HEK293 (cell line): ENCODE measurements at regions not wholly inside any gene's neighbourhood (a gene's known extent, or its start where the extent isn't known, plus 50 kb on each side); places are given as distances from the start of the nearest gene placed in this dataset.

Experiments
- CTCF ChIA-PET: fragments of 350-600 bp; formaldehyde crosslinking; extraction: SDS; loops from one replicate; lab custom pipeline; 2021; ENCODE audit warnings: antibody characterized with exemption; lab: Yijun Ruan, JAX
- POLR2A ChIA-PET: fragments of 300-600 bp; formaldehyde crosslinking; extraction: SDS; loops from one replicate; lab custom pipeline; 2020; ENCODE audit warnings: antibody characterized with exemption, inconsistent platforms; lab: Yijun Ruan, JAX
- H3K27ac ChIP-seq: fragments of 200-500 bp; sonication (Bioruptor generic); 2 replicates; pipeline ENCODE4 v1.5.1; 2014; ENCODE audit warnings: low read depth, low read length, control low read depth, inconsistent platforms; ENCODE audit errors: extremely low read depth
- H3K36me3 ChIP-seq, 2 experiments: fragments of 200-500 bp in 1 of 2; sonication (Bioruptor generic) in 1 of 2; 1 replicate in 1 of 2; 2 replicates in 1 of 2; pipeline ENCODE4 v1.5.1; 2014 to 2017; ENCODE audit warnings: inconsistent platforms in 2 of 2, low read length in 2 of 2; ENCODE audit not compliant: control insufficient read depth in 2 of 2, insufficient read depth in 1 of 2
- H3K4me1 ChIP-seq: fragments of 200-500 bp; sonication (Bioruptor generic); 2 replicates; pipeline ENCODE4 v1.5.1; 2014; ENCODE audit warnings: mild to moderate bottlenecking, low read length, inconsistent platforms; ENCODE audit not compliant: control insufficient read depth, insufficient read depth
- H3K4me3 ChIP-seq: 2 replicates; pipeline ENCODE4 v1.5.1; 2011; ENCODE audit warnings: low read depth, mild to moderate bottlenecking, control low read depth, low read length, moderate library complexity
- H3K9me3 ChIP-seq: fragments of 200-500 bp; sonication (Bioruptor generic); 2 replicates; pipeline ENCODE4 v1.5.1; 2014; ENCODE audit warnings: low read depth, low read length, inconsistent platforms; ENCODE audit not compliant: control insufficient read depth, insufficient read depth
- HOXA7 ChIP-seq: sonication (generic); formaldehyde crosslinking; IDR thresholded peaks from 2 replicates; pipeline ENCODE4 v1.8.1; 2022; ENCODE audit warnings: missing genetic modification reagents, borderline replicate concordance
- SP3 ChIP-seq: fragments of 450-650 bp; formaldehyde crosslinking; IDR thresholded peaks from 2 replicates; pipeline ENCODE4 v1.5.1; 2016; ENCODE audit warnings: missing biosample characterization, missing genetic modification characterization
- TCF7L2 ChIP-seq: IDR thresholded peaks from 2 replicates; pipeline ENCODE4 v1.6.1; 2011; ENCODE audit warnings: low read depth, mild to moderate bottlenecking, inconsistent platforms, low read length, moderate library complexity, borderline replicate concordance
- ZBTB11 ChIP-seq: fragments of 450-650 bp; formaldehyde crosslinking; conservative IDR thresholded peaks from 2 replicates; pipeline ENCODE4 v1.5.1; 2016; ENCODE audit warnings: low read depth, missing biosample characterization, missing genetic modification characterization
- ZBTB49 ChIP-seq: fragments of 450-650 bp; formaldehyde crosslinking; IDR thresholded peaks from 2 replicates; pipeline ENCODE4 v1.5.1; 2016; ENCODE audit warnings: missing biosample characterization, missing genetic modification characterization, low read depth
- ZNF132 ChIP-seq: fragments of 450-650 bp; formaldehyde crosslinking; IDR thresholded peaks from 2 replicates; pipeline ENCODE4 v1.5.1; 2017; ENCODE audit warnings: missing biosample characterization, missing genetic modification characterization, borderline replicate concordance
- ZNF138 ChIP-seq: fragments of 450-650 bp; formaldehyde crosslinking; IDR thresholded peaks from 2 replicates; pipeline ENCODE4 v1.5.1; 2016; ENCODE audit warnings: missing biosample characterization, missing genetic modification characterization, borderline replicate concordance
- ZNF16 ChIP-seq: fragments of 450-650 bp; formaldehyde crosslinking; IDR thresholded peaks from 2 replicates; pipeline ENCODE4 v1.5.1; 2016; ENCODE audit warnings: low read depth, missing biosample characterization, missing genetic modification characterization
- ZNF223 ChIP-seq: fragments of 450-650 bp; formaldehyde crosslinking; IDR thresholded peaks from 2 replicates; pipeline ENCODE4 v1.5.1; 2016; ENCODE audit warnings: missing biosample characterization, missing genetic modification characterization
- ZNF239 ChIP-seq: fragments of 450-650 bp; formaldehyde crosslinking; IDR thresholded peaks from 2 replicates; pipeline ENCODE4 v1.5.1; 2016; ENCODE audit warnings: missing biosample characterization, missing genetic modification characterization
- ZNF473 ChIP-seq: fragments of 450-650 bp; formaldehyde crosslinking; IDR thresholded peaks from 2 replicates; pipeline ENCODE4 v1.5.1; 2017; ENCODE audit warnings: missing biosample characterization, missing genetic modification characterization
- ZNF548 ChIP-seq: fragments of 450-650 bp; formaldehyde crosslinking; IDR thresholded peaks from 2 replicates; pipeline ENCODE4 v1.5.1; 2016; ENCODE audit warnings: missing biosample characterization, missing genetic modification characterization
- ZNF585B ChIP-seq: fragments of 450-650 bp; formaldehyde crosslinking; IDR thresholded peaks from 2 replicates; pipeline ENCODE4 v1.5.1; 2016; ENCODE audit warnings: missing biosample characterization, missing genetic modification characterization
- ZNF610 ChIP-seq: fragments of 450-650 bp; formaldehyde crosslinking; IDR thresholded peaks from 2 replicates; pipeline ENCODE4 v1.5.1; 2016; ENCODE audit warnings: missing biosample characterization, missing genetic modification characterization, borderline replicate concordance
- ZNF626 ChIP-seq: fragments of 450-650 bp; sonication (Bioruptor Pico); formaldehyde crosslinking; IDR thresholded peaks from 2 replicates; pipeline ENCODE4 v1.5.1; 2018; ENCODE audit warnings: missing biosample characterization, missing genetic modification characterization, inconsistent platforms
- ZNF777 ChIP-seq: fragments of 450-650 bp; formaldehyde crosslinking; IDR thresholded peaks from 2 replicates; pipeline ENCODE4 v1.5.1; 2017; ENCODE audit warnings: missing biosample characterization, missing genetic modification characterization, borderline replicate concordance
- ZNF791 ChIP-seq: fragments of 450-650 bp; formaldehyde crosslinking; IDR thresholded peaks from 2 replicates; pipeline ENCODE4 v1.5.1; 2016; ENCODE audit warnings: missing biosample characterization, missing genetic modification characterization
- ZSCAN18 ChIP-seq: fragments of 450-650 bp; formaldehyde crosslinking; IDR thresholded peaks from 2 replicates; pipeline ENCODE4 v1.5.1; 2016; ENCODE audit warnings: missing biosample characterization, missing genetic modification characterization
- ZSCAN5A ChIP-seq: fragments of 450-650 bp; formaldehyde crosslinking; IDR thresholded peaks from 2 replicates; pipeline ENCODE4 v1.5.1; 2016; ENCODE audit warnings: missing biosample characterization, missing genetic modification characterization

GRCh38 chr11:37107415-37107814, 509.4 kb upstream of the RAG2 start:
- H3K4me3 ChIP-seq = no peak overlapping the region
- TF ChIP-seq ZNF585B (tag by site-specific recombination) = no peak
- no peak for TF ChIP-seq ZNF473 (tag by site-specific recombination)
- TF ChIP-seq ZNF610 (tag by site-specific recombination) = no peak
- no peak for TF ChIP-seq ZBTB49 (tag by site-specific recombination)
- no peak for TF ChIP-seq ZNF548 (tag by site-specific recombination)
- TF ChIP-seq HOXA7 (CRISPR knock-in tag) = no peak
- TF ChIP-seq, all 188 proteins: peak for 0
- CTCF ChIA-PET = no interaction called here
- Histone ChIP-seq H3K27ac (no peak overlapping the region), H3K36me3 (no peaks in the 10 kb centered on the region), H3K4me1 (no peaks in the 10 kb centered on the region), H3K9me3 (no peaks in the 10 kb centered on the region)
- POLR2A ChIA-PET = no interaction called here

DNA sequence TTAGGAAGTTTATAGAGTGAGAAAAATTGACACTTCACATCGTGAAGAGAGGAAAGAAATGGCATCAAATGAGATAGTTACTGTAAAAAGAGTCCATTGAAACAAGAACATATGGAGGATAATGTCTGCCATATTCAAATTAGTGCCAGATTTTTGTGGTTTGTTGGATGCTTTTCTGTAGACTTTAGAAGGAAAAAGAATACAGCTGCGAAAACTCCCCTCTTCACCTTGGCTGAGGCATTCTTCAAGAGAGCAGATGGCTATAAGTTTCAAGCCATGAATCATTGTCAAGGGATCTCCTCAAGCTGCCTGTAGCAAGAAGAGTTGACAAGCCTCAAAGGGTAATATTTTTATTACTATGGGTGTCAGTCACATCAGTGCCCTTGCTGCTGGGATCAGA, 507.4 kb upstream of the RAG2 start:
- CTCF ChIA-PET = no interaction called here
- no peaks in the 10 kb centered on the region for H3K9me3 ChIP-seq
- TF ChIP-seq ZNF239 (tag by site-specific recombination) = no peak
- TF ChIP-seq ZNF223 (tag by site-specific recombination) = no peak
- no peaks in the 10 kb centered on the region for H3K36me3 ChIP-seq
- no peaks in the 10 kb centered on the region for H3K4me1 ChIP-seq
- POLR2A ChIA-PET = no interaction called here
- H3K4me3 ChIP-seq = no peak overlapping the region
- no peak overlapping the region for H3K27ac ChIP-seq

- no peak for TF ChIP-seq ZNF791 (tag by site-specific recombination)
- no peak for TF ChIP-seq ZNF473 (tag by site-specific recombination)
- TF ChIP-seq SP3 (tag by site-specific recombination) = no peak
- TF ChIP-seq ZNF132 (tag by site-specific recombination) = no peak
- no peak for TF ChIP-seq ZBTB11
- TF ChIP-seq TCF7L2 = no peak
- no peak for TF ChIP-seq ZNF777 (tag by site-specific recombination)
- TF ChIP-seq ZNF626 (tag by site-specific recombination) = no peak
- no peak for TF ChIP-seq ZNF16 (tag by site-specific recombination)
- no peak for TF ChIP-seq ZSCAN18 (tag by site-specific recombination)
- no peak for TF ChIP-seq ZSCAN5A (tag by site-specific recombination)
- TF ChIP-seq ZNF138 (tag by site-specific recombination) = no peak
- Histone ChIP-seq H3K9me3 (no peaks in the 10 kb centered on the region), H3K27ac (no peak overlapping the region), H3K36me3 (no peaks in the 10 kb centered on the region), H3K4me3 (no peak overlapping the region), H3K4me1 (no peaks in the 10 kb centered on the region)
- CTCF ChIA-PET = no interaction called here
- POLR2A ChIA-PET = no interaction called here
Observed at GRCh38 chr11:37104380-37104779, 506.3 kb upstream of the RAG2 start.
